GM19467 (cell line): ENCODE measurements at regions not wholly inside any gene's neighbourhood (a gene's known extent, or its start where the extent isn't known, plus 50 kb on each side); places are given as distances from the start of the nearest gene placed in this dataset.

Source experiments
- ATAC-seq: cut with Tn5 transposase; IDR thresholded peaks from one replicate; pipeline ENCODE4 v1.9.1; 2021; ENCODE audit warnings: mild to moderate bottlenecking, moderate library complexity; ENCODE audit not compliant: unreplicated experiment

- ATAC-seq = no peak
These were observed 114.0 kb upstream of the RND3 start for GRCh38 chr2:150601280-150602038.

GRCh38 chr2:150599889-150600288 is 112.4 kb upstream of the RND3 start:
- ATAC-seq = no peak

- no peak for ATAC-seq
These were observed 110.9 kb upstream of the RND3 start for GRCh38 chr2:150598383-150598782.

DNA sequence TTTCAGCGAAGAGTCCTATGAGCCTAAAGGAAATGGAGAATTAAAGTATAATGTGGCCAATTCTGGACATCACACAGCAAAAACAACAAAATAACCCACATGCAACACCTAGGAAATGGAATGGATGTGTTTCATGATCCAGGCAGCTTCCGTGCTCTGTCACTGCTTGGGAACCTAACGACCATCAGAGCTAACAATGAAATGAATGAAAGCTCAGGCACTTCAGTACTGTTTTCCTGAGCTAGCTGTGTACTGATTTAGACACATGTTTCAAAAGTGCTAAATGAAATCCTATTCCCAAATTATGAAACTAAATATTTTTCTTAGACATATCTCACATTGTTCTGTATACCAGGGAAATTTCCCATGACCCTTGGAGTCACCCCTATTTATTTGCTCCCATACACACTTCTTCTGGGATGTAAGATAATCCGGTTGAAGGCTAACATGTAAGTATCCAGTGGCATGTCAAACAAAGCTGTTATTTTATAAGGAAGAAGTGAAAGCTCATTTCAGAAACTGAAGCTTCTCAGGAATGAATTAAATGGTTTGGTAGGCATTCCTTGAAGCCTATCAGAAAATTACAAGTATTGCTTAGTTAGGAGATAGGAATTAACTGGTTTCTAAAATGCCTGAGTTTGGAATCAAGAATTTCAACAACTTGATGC is 108.5 kb upstream of the RND3 start:
- ATAC-seq = no peak

- ATAC-seq = no peak
These were observed 106.8 kb upstream of the RND3 start for GRCh38 chr2:150594299-150594698.

DNA sequence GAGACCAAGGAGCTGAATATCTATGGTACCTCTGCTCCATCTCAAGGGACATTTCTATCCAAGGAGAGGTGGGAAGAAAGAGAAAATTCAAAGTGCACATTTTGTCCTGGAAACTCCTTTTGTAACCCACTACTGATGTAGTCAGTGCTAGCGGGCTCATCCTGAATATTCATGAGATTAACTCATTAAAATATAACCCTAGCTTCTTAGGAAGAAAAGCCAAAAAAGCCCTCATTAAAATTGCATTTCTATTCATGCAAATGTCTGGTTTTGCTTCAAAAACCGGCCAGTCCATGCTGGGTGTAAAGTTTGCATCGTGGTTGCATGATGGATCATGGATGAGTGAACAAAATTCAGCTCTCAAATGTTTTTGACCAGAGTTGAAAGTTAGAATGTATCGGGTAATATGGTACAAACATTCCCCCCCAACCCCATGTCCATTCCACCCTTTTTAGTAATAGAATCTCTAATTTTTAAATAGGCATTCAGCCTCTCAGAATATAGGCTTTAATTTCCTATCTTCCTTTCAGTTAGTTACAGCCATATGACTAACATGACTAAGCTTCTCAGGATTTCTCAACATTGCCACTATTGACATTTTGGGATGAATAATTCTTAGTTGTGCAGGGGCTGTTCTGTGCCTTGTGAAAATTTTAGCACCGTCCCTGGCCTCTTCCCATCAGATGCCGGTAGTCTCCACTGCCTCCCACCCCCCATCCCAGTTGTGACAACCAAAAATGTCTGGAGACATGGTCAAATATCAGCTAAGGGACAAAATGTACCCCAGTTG is 104.2 kb upstream of the RND3 start:
- ATAC-seq = no peak

- no peak for ATAC-seq
These were observed 102.2 kb upstream of the RND3 start for GRCh38 chr2:150589681-150590080.

DNA sequence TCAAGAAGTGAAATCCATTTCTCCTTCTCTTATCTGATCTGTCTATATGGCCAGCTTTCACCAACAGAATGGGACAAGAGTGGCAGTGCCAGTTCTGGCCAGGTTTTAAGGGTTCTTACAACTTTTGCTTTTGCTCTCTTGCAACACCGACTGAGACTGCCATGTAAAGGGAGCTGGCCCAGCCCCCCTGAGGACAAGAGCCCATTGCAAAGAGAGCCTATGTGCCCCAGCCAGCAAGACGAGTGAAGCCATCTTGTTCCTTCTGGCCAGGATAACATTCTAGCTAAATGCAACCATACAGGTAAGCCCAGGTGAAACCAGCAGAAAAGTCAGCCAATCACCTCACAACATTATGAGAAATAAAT is 101.0 kb upstream of the RND3 start:
- no peak for ATAC-seq

DNA sequence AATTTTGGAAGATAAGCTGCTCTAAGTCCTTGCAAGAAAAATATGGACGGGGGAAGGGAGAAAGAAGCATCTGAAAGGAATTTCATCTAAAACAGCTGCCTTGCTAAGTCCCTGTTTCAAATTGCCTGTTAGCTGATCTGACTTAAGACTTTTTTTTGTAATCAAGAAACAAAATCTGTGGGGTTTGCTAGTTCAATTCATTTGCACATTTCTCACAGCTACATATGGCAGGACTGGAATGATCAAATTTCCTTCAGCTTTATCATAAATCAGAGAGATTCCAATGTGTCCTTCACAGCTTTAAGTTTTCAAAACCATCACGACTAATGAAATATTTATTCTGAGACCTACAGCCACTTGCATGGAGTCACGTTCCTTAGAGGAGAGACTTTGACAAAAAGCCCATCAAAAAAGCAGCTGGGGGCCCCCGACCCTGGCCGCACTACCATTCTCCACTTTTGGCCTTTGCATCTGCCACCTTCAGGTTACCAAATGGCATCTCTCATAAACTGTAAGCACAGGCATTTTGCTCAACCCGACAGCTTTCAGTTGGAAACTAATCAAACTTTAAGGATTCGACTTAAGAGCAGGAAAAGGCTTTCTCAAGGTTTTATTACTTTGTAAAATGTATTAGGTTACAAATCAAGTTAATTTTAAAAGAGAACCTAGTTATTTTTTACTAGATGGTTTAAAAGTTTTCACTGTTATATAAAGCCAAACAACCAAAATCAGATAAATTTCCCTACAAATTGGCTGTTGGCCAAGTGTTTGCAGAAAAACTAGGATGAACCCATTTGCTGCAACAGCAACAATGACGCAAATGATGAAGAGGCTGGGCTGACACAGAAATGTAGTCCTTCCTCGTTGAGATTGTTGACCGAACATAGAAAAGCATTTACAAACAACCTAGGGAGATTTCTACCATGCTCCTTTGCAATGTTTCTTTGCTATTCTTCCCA is 100.4 kb upstream of the RND3 start:
- ATAC-seq = no peak

- ATAC-seq = no peak
These were observed 99.4 kb upstream of the RND3 start for GRCh38 chr2:150586858-150587257.

- ATAC-seq = no peak
These were observed 97.9 kb upstream of the RND3 start for GRCh38 chr2:150585221-150585971.

GRCh38 chr2:150584081-150584480 is 96.6 kb upstream of the RND3 start:
- no peak for ATAC-seq

DNA sequence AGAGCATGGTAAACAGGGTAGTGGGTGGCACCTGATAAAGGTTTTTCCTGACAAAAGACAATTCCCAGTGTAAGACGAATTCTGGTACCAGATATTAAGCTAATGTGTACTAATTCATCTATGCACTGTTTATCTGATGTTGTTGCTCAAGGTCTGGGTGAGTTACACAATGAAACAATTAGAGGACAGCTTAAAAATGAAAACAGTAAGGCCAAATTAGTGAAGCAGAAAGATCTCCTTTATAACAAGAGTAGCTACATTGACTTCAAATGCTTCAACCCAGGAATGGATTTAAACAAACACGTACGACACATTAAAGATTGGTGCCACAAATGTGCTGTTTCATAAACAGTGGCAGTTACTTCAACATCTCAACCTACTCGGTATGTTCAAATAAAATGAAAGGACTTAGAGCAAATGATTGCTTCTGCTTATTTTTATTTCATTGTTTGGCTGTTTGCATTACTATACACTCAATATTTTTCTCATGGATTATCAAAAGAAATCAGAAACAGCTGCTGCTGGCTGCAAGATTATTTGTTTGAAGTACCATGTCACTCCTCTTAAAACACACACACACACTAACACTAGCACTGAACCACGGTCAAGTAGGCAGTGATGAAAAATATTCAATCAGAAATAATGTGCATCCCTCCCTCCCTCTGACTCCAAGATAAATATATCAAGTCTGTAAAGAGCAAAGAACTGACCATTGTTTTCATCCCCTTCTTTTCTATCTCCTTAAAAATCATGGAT is 94.4 kb upstream of the RND3 start:
- no peak for ATAC-seq

DNA sequence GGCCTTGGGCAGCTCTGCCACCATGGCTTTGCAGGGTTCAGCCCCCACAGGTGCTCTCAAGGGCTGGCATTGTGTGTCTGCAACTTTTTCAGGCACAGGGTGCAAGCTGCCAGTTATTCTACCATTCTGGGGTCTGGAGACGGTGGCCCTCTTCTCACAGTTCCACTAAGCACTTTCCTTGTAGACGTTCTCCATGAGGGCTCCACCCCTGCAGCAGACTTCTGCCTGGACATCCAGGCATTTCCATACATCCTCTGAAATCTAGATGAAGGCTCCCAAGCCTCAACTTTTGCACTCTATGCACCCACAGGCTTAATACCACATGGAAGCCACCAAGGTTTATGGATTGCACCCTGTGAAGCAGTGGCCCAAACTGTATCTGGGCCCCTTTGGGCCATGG is 91.0 kb upstream of the RND3 start:
- no peak for ATAC-seq

DNA sequence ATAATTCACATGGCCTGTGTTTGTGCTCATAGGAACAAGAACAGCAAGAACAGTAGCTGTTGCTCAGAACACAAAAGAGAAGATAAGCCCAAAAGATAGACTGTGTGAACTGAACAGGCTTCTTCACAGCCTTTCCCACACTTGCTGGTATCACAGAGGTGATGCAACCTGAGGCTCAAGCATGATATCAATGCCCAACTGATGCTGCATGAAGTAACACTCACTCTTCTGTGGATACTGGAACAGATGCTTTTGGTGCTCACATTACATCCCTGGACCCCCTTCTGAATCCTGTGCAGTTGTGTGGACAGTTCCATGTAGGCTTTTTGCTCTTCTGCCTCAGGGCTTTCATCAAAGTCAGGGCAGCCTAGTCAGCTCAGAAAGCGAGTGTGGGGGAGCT is 88.4 kb upstream of the RND3 start:
- ATAC-seq = no peak

GRCh38 chr2:150572961-150573395 is 85.5 kb upstream of the RND3 start:
- ATAC-seq = peak; percentile 91

DNA sequence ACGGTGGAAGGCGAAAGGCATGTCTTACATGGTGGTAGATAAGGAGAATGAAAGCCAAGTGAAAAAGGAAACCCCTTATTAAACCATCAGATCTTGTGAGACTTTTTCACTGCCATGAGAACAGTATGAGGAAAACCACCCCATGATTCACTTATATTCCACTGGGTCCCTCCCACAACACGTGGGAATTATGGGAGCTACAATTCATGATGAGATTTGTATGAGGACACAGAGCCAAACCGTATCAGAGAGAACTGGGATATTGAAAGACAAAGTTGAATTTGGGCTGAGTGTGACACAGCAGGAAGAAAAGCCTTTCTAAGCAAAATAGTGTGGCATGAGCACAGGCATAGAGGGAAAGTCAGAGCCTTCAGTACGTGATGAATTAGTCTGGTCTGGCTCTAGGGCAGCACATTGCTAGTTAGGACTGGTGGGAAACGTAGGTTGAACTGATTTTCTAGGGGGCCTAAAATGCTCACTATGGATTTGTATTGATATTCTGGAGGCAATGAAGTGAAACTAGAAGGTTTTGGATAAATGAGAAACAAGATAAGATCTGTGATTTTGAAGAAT is 84.8 kb upstream of the RND3 start:
- no peak for ATAC-seq

- ATAC-seq = no peak
These were observed 83.7 kb upstream of the RND3 start for GRCh38 chr2:150571121-150571520.

DNA sequence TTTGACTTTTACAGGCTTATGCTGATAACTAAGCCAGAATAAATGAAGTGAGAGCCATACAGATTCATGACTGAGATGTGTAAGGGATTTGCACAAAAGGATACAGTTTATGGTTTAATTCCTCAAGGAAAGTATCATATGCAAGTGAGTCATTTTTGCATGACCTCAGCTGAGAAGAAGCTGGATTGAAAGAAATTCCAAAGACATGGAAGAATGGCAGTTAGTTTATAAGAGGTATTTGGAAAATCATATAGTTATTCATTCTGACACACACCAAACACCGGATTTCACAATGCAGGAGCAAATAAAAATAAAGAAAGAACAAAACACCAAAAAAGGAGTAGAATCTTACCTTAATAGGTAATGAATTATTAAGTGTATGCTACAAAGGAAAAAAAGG is 83.2 kb upstream of the RND3 start:
- ATAC-seq = no peak
